Neural progenitor cell (in vitro differentiated cells): ENCODE measurements at regions not wholly inside any gene's neighbourhood (a gene's known extent, or its start where the extent isn't known, plus 50 kb on each side); places are given as distances from the start of the nearest gene placed in this dataset.

ENCODE experiments used
- CTCF ChIP-seq: fragments of 200-600 bp; sonication (generic); IDR thresholded peaks from 2 replicates; pipeline ENCODE4 v1.5.1; 2017; ENCODE audit warnings: antibody characterized with exemption, mild to moderate bottlenecking
- EZH2 ChIP-seq: fragments of 200-600 bp; sonication (generic); IDR thresholded peaks from 2 replicates; pipeline ENCODE4 v1.6.1; 2017; ENCODE audit warnings: antibody characterized with exemption, mild to moderate bottlenecking, moderate library complexity
- EZH2phosphoT487 ChIP-seq: fragments of 200-600 bp; sonication (generic); IDR thresholded peaks from 2 replicates; pipeline ENCODE4 v1.6.1; 2017; ENCODE audit warnings: antibody characterized with exemption

- TF ChIP-seq CTCF (no peak), EZH2phosphoT487 (no peak), EZH2 (no peak)
These were observed 131.3 kb downstream of the WDR11 start for GRCh38 chr10:120982507-120982906.
